ENCODE measurements at regions not wholly inside any gene's neighbourhood (a gene's known extent, or its start where the extent isn't known, plus 50 kb on each side); places are given as distances from the start of the nearest gene placed in this dataset.

GRCh38 chr4:188904617-188905016 is 765.4 kb downstream of the TRIML1 start (continued):
- TF ChIP-seq ZNF214 (tag by site-specific recombination; IDR thresholded peaks at IDR 0.05; ENCODE audit: borderline replicate concordance) (no peak), RBAK (tag by site-specific recombination; IDR thresholded peaks at IDR 0.05) (no peak), ZNF175 (tag by site-specific recombination; IDR thresholded peaks at IDR 0.05) (no peak)

GRCh38 chr4:188905248-188905647 is 766.0 kb downstream of the TRIML1 start:
- Histone ChIP-seq H3K4me3 (ENCODE audit: low read depth, low read length) (no peak overlapping the region), H3K27ac (ENCODE audit: extremely low read depth, low read depth, low read length) (no peak overlapping the region), H3K4me1 (ENCODE audit: control insufficient read depth, insufficient read depth, low read length) (no peaks in the 10 kb centered on the region), H3K36me3 (ENCODE audit: control insufficient read depth in 2 of 2, insufficient read depth in 1 of 2, low read length in 2 of 2) (no peaks in the 10 kb centered on the region), H3K9me3 (ENCODE audit: control insufficient read depth, insufficient read depth, low read depth, low read length) (no peaks in the 10 kb centered on the region)
- CTCF ChIA-PET = no interaction called here
- POLR2A ChIA-PET = no interaction called here
- TF ChIP-seq ZNF416 (tag by site-specific recombination; IDR thresholded peaks at IDR 0.05) (no peak), KLF17 (tag by site-specific recombination; IDR thresholded peaks at IDR 0.05) (no peak), SCRT2 (tag by site-specific recombination; IDR thresholded peaks at IDR 0.05) (no peak), ZNF548 (tag by site-specific recombination; IDR thresholded peaks at IDR 0.05) (no peak), ZNF510 (tag by site-specific recombination; IDR thresholded peaks at IDR 0.05; ENCODE audit: insufficient replicate concordance) (no peak), ZBTB1 (tag by site-specific recombination; IDR thresholded peaks at IDR 0.05) (no peak), ZBTB8A (tag by site-specific recombination; IDR thresholded peaks at IDR 0.05) (no peak), ZNF747 (tag by site-specific recombination; IDR thresholded peaks at IDR 0.05) (no peak), ZNF280C (tag by site-specific recombination; IDR thresholded peaks at IDR 0.05) (no peak), ZNF248 (tag by site-specific recombination; IDR thresholded peaks at IDR 0.05) (no peak), ZNF335 (tag by site-specific recombination; conservative IDR thresholded peaks at IDR 0.05) (no peak), ZNF830 (tag by site-specific recombination; IDR thresholded peaks at IDR 0.05; ENCODE audit: low read depth) (no peak), ZSCAN5A (tag by site-specific recombination; IDR thresholded peaks at IDR 0.05) (no peak), PATZ1 (tag by site-specific recombination; IDR thresholded peaks at IDR 0.05) (no peak), ZNF132 (tag by site-specific recombination; IDR thresholded peaks at IDR 0.05; ENCODE audit: borderline replicate concordance) (no peak), ZNF221 (tag by site-specific recombination; IDR thresholded peaks at IDR 0.05; ENCODE audit: borderline replicate concordance) (no peak)
